Progenitor cell of endocrine pancreas (in vitro differentiated cells): ENCODE measurements at regions not wholly inside any gene's neighbourhood (a gene's known extent, or its start where the extent isn't known, plus 50 kb on each side); places are given as distances from the start of the nearest gene placed in this dataset.

ENCODE experiments used
- DNase-seq: peaks from one replicate; pipeline ENCODE4 v3.0.0; 2021; ENCODE audit warnings: low spot score; ENCODE audit not compliant: unreplicated experiment
- H3K27ac Mint-ChIP-seq: 2 replicates; pipeline ENCODE4 v1.8.0; 2021; ENCODE audit warnings: mild to moderate bottlenecking, moderate library complexity, mixed read lengths
- H3K27me3 Mint-ChIP-seq: 2 replicates; pipeline ENCODE4 v1.8.0; 2021; ENCODE audit warnings: mixed read lengths
- H3K36me3 Mint-ChIP-seq: 2 replicates; pipeline ENCODE4 v1.8.0; 2022; ENCODE audit warnings: mixed read lengths; ENCODE audit not compliant: insufficient read depth
- H3K4me1 Mint-ChIP-seq: 2 replicates; pipeline ENCODE4 v1.8.0; 2021; ENCODE audit warnings: low read depth, mixed read lengths
- H3K4me3 Mint-ChIP-seq: 2 replicates; pipeline ENCODE4 v1.8.0; 2021; ENCODE audit warnings: low read depth, mild to moderate bottlenecking, moderate library complexity, mixed read lengths
- H3K9me3 Mint-ChIP-seq: 2 replicates; pipeline ENCODE4 v1.8.0; 2021; ENCODE audit warnings: low read depth, mixed read lengths
- CTCF ChIP-seq: fragments of 200-600 bp; sonication (generic); IDR thresholded peaks from one replicate; pipeline ENCODE4 v1.5.0; 2021; ENCODE audit warnings: antibody characterized with exemption, mild to moderate bottlenecking; ENCODE audit not compliant: unreplicated experiment

GRCh38 chr12:91835693-91836092, 310.0 kb downstream of the BTG1 start:
- Mint-ChIP-seq H3K4me1 (no peaks in the 10 kb centered on the region), H3K9me3 (no peaks in the 10 kb centered on the region), H3K27me3 (no peaks in the 10 kb centered on the region), H3K27ac (no peak overlapping the region), H3K4me3 (no peak overlapping the region), H3K36me3 (no peaks in the 10 kb centered on the region)
- TF ChIP-seq CTCF, result no peak
- DNase-seq, result no peak

DNA sequence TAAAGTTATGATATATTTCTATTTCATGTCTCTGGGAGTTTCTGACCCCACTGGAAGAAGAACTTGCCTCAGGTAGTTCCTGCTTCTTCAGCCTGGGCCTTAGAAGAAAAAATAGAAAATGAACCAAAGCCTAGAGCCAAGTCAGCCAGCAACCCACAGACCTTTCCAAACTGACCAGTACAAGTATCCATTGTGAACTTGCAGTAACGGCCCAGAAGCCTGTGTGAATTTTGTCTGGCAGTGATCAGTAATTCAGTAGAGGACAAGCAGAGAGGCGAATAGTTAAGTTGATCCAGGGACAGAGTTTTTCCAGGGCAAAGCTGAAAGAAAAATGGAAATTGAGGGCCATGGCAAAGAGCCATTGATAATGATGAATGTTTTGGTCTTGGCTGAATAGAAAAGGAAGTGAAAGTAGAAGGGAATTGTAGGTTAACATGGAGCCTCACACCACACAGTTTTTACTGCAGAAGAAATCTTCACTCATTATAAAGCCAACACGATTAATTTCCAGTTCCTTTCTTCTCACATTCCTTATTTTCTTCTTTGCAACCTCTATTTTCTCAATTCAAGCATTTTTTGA, 311.8 kb downstream of the BTG1 start:
- Mint-ChIP-seq H3K27ac (no peak overlapping the region), H3K36me3 (no peaks in the 10 kb centered on the region), H3K9me3 (no peaks in the 10 kb centered on the region)

GRCh38 chr12:91825999-91826398, 319.6 kb downstream of the BTG1 start:
- H3K36me3 Mint-ChIP-seq, result no peaks in the 10 kb centered on the region
- H3K27me3 Mint-ChIP-seq, result no peaks in the 10 kb centered on the region
- no peaks in the 10 kb centered on the region for H3K4me1 Mint-ChIP-seq
- H3K4me3 Mint-ChIP-seq, result no peak overlapping the region
- H3K9me3 Mint-ChIP-seq, result no peaks in the 10 kb centered on the region
- H3K27ac Mint-ChIP-seq, result no peak overlapping the region
- no peak for DNase-seq
- TF ChIP-seq CTCF, result no peak

More for the DNA sequence above, 311.8 kb downstream of the BTG1 start:
- no peak for TF ChIP-seq CTCF
- no peak for DNase-seq
- H3K27me3 Mint-ChIP-seq, result no peaks in the 10 kb centered on the region
- no peak overlapping the region for H3K4me3 Mint-ChIP-seq
- no peaks in the 10 kb centered on the region for H3K4me1 Mint-ChIP-seq

DNA sequence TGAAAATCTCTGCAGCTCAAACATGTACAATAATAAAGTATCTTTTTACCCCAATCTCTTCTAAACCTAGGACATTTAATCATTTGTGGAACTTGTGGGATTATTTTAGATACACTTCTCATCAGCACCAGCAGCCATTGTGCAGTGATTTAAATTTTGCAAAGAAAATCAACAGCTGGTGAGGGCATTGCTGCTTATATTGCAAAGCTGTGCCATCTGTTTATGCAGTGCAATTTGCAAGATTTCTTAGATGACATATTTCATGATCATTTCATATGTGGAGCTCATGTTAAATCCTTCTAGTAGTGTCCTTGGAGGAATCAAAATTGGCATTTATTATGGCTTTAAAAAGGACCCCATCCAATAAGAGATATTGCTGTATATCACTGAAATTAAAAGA, 320.7 kb downstream of the BTG1 start:
- Mint-ChIP-seq H3K27ac (no peak overlapping the region), H3K9me3 (peaks cover 4% of the 10 kb centered on the region), H3K4me1 (no peaks in the 10 kb centered on the region), H3K36me3 (peaks cover 3% of the 10 kb centered on the region), H3K27me3 (no peaks in the 10 kb centered on the region), H3K4me3 (no peak overlapping the region)
- TF ChIP-seq CTCF, result no peak
- DNase-seq, result no peak

GRCh38 chr12:91819132-91819447, 326.6 kb downstream of the BTG1 start:
- peaks cover 3% of the 10 kb centered on the region for H3K36me3 Mint-ChIP-seq
- peaks cover 4% of the 10 kb centered on the region for H3K9me3 Mint-ChIP-seq
- TF ChIP-seq CTCF, result no peak
- H3K27ac Mint-ChIP-seq, result no peak overlapping the region
- H3K4me1 Mint-ChIP-seq, result peaks cover 6% of the 10 kb centered on the region
- DNase-seq, result no peak
- H3K27me3 Mint-ChIP-seq, result no peaks in the 10 kb centered on the region
- H3K4me3 Mint-ChIP-seq, result no peak overlapping the region
